Astrocyte (in vitro differentiated cells and primary cell): ENCODE measurements at regions not wholly inside any gene's neighbourhood (a gene's known extent, or its start where the extent isn't known, plus 50 kb on each side); places are given as distances from the start of the nearest gene placed in this dataset.
A peak's percentile ranks its signal among the peaks of the same experiment; 100 is the strongest.

Experiments
- CTCF ChIP-seq: IDR thresholded peaks from 2 replicates; pipeline ENCODE4 v1.5.1; 2011; ENCODE audit warnings: low read depth, mild to moderate bottlenecking, inconsistent platforms, low read length, moderate library complexity; ENCODE audit not compliant: insufficient read depth
- EZH2 ChIP-seq: IDR thresholded peaks from 2 replicates; pipeline ENCODE4 v1.6.1; 2012; ENCODE audit warnings: mild to moderate bottlenecking, low read length, inconsistent platforms; ENCODE audit not compliant: insufficient read depth

- TF ChIP-seq CTCF (peak; percentile 7), EZH2 (no peak)
Measured at GRCh38 chr2:67002618-67003371, 394.3 kb upstream of the ETAA1 start.
